Cardiac muscle cell (in vitro differentiated cells and primary cell): ENCODE measurements at regions not wholly inside any gene's neighbourhood (a gene's known extent, or its start where the extent isn't known, plus 50 kb on each side); places are given as distances from the start of the nearest gene placed in this dataset.

ENCODE experiments used
- DNase-seq, 2 donors: peaks; one replicate each; pipeline versions ENCODE4 v3.0.0 to v3.0.0-alpha.2; 2010 to 2017; ENCODE audit warnings: low read depth in 1 of 2, low spot score in 1 of 2
- H3K27ac ChIP-seq: fragments of 200-600 bp; sonication (generic); 2 replicates; pipeline ENCODE4 v1.5.1; 2016
- H3K27me3 ChIP-seq: fragments of 200-600 bp; sonication (generic); 2 replicates; pipeline ENCODE4 v1.6.0; 2016; ENCODE audit warnings: control low read depth
- H3K36me3 ChIP-seq: fragments of 200-600 bp; sonication (generic); 2 replicates; pipeline ENCODE4 v1.5.1; 2016; ENCODE audit warnings: control low read depth
- H3K4me1 ChIP-seq: fragments of 200-600 bp; sonication (generic); 2 replicates; pipeline ENCODE4 v1.8.1; 2017; ENCODE audit warnings: low read depth, mild to moderate bottlenecking, mixed run types
- H3K4me3 ChIP-seq: fragments of 200-600 bp; sonication (generic); 2 replicates; pipeline ENCODE4 v1.5.1; 2016; ENCODE audit warnings: mild to moderate bottlenecking
- H3K9me3 ChIP-seq: fragments of 200-600 bp; sonication (generic); 2 replicates; pipeline ENCODE4 v1.5.1; 2017; ENCODE audit warnings: low read depth, mild to moderate bottlenecking, control low read depth
- CTCF ChIP-seq: IDR thresholded peaks from 2 replicates; pipeline ENCODE4 v1.5.1; 2012; ENCODE audit warnings: low read depth, mild to moderate bottlenecking, low read length

DNA sequence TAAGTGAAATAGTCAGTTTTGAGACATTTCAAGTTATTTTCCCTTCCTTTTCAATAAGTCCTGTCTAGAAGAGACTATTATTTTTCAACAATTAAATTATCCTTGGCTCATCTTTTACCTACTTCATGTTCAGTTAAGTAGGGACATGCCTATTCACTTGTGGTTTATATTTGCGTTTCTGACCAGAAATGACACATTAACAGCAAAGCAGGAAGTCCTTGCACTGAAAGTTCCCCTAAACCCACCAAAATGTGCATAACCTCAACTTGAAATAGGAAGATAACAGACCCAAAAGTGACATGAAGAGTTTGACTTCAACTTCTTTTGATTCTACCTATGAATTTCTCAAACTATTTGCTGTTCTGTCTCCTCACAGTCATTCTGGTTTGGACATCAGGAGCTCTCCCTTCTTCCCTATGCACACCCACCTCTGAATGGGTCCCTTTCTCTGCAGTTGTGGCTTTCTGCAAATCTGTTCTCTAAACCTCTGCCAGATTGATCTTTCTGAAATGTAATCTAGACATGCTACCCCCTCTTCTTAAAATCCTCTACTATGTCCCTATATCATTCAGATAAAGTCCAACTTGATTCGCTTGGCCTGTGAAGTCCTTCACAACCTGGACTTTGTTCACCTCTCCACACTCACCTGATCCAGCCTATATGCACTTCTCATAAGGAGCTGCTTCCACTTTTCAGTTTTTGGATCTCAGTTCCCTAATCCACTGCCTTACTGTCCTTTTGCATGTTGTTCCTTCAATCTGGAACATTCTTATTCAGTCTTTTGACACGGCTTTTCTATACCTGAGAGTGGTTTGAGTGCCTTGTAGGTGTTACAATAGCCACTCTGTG, 661.5 kb upstream of the ADGRL4 start:
- Histone ChIP-seq H3K9me3 (no peaks in the 10 kb centered on the region), H3K27ac (no peak overlapping the region), H3K27me3 (no peaks in the 10 kb centered on the region), H3K4me3 (no peak overlapping the region), H3K36me3 (no peaks in the 10 kb centered on the region), H3K4me1 (no peaks in the 10 kb centered on the region)
- no peak for DNase-seq
- TF ChIP-seq CTCF = no peak

DNA sequence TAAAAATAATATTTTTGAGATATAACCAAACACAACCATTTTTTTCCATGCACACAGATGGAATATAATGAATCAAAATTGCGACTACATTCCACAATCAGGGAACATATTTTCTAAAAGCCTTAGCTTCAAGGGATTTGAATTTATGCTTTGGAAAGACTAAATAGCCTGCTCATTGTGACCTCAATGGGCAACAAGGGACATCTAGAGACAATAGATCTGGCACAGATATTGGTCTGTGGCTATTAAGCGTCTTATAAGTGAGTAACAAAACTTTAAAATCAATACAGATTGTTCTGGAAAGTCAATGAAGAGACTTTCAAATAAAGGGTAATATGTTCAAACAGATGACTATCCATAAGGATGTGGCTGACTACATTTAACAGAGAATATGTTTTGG, 660.6 kb upstream of the ADGRL4 start:
- H3K4me3 ChIP-seq = no peak overlapping the region
- no peak for DNase-seq
- no peak for TF ChIP-seq CTCF
- H3K27ac ChIP-seq = no peak overlapping the region
- H3K4me1 ChIP-seq = no peaks in the 10 kb centered on the region
- H3K36me3 ChIP-seq = no peaks in the 10 kb centered on the region
- no peaks in the 10 kb centered on the region for H3K9me3 ChIP-seq
- H3K27me3 ChIP-seq = no peaks in the 10 kb centered on the region

DNA sequence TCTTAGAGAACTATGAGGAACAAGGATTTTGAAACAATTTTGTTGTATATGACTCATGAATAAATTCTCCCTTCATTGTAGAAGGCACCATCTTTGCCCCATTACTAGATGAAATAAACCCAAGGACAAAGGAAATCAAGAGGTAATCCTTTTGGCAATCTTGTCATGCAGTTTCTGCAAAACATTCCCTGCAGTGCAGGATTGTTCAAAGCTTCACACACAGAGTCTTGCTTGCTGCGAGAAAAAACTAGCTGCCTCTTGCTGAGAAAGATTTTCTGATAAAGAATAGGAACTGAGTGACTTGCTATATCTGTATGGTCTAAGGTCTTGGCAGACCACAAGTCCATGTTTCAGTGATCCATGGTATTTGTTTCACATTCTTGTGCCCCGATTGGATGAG, 657.4 kb upstream of the ADGRL4 start:
- no peak overlapping the region for H3K27ac ChIP-seq
- no peak for TF ChIP-seq CTCF
- no peaks in the 10 kb centered on the region for H3K9me3 ChIP-seq
- no peaks in the 10 kb centered on the region for H3K36me3 ChIP-seq
- no peak overlapping the region for H3K4me3 ChIP-seq
- peak in 1 of 2 donors; percentile 6 for DNase-seq
- H3K4me1 ChIP-seq = no peaks in the 10 kb centered on the region
- H3K27me3 ChIP-seq = no peaks in the 10 kb centered on the region

DNA sequence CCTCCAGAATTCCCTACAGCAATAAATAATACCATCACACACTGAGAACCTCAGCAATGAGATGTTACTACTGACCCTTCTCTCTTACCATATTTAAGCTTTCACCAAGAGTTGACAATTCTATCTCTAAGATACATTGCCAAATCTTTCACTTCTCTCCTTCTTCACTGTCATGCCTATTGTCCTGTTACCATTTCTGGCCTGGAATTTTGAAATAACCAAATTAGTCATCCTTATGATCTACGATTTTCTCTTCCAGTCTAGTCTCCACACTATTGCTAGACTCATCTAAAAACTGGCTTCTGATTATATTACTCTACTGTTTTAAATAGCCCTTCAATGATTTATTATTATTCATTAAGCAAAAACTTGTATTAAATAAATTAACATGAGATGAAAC, 656.1 kb upstream of the ADGRL4 start:
- H3K27ac ChIP-seq = no peak overlapping the region
- peak in 1 of 2 donors; percentile 16 for DNase-seq
- H3K36me3 ChIP-seq = no peaks in the 10 kb centered on the region
- no peaks in the 10 kb centered on the region for H3K27me3 ChIP-seq
- no peak for TF ChIP-seq CTCF
- no peaks in the 10 kb centered on the region for H3K9me3 ChIP-seq
- no peak overlapping the region for H3K4me3 ChIP-seq
- H3K4me1 ChIP-seq = no peaks in the 10 kb centered on the region

DNA sequence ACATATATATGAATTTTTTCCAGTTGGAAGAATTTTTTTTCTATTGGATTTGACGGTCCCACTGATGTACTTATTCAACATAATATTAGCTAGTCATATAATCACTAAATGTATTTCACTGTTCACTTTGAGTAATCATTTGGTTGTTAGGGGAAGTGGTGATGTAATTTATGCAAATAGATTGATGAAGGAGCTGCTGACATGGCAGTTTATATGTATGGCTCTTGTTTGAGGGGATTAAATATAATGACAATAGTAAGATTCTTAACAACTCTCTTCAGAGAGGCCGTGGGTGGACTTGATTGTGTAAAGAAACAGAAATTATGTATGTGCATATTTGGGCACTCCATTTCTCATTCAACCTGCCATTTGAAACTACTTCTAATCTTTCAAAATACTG, 653.6 kb upstream of the ADGRL4 start:
- Histone ChIP-seq H3K4me1 (no peaks in the 10 kb centered on the region), H3K36me3 (no peaks in the 10 kb centered on the region), H3K9me3 (no peaks in the 10 kb centered on the region), H3K27me3 (no peaks in the 10 kb centered on the region), H3K27ac (no peak overlapping the region), H3K4me3 (no peak overlapping the region)
- TF ChIP-seq CTCF = no peak
- no peak for DNase-seq
